ENCODE measurements at regions not wholly inside any gene's neighbourhood (a gene's known extent, or its start where the extent isn't known, plus 50 kb on each side); places are given as distances from the start of the nearest gene placed in this dataset.

- TF ChIP-seq CEBPB (IDR thresholded peaks at IDR 0.05): no peak
- no peak for TF ChIP-seq TCF12 (IDR thresholded peaks at IDR 0.05; ENCODE audit: low read depth)
- no peak for TF ChIP-seq RAD21 (IDR thresholded peaks at IDR 0.05; ENCODE audit: low read depth)
These were observed 761.8 kb upstream of the PHF14 start for GRCh38 chr7:10211861-10212260.

GRCh38 chr7:10212649-10213048 lies 761.0 kb upstream of the PHF14 start:
- TF ChIP-seq NFIC (IDR thresholded peaks at IDR 0.05): no peak
- no peak for TF ChIP-seq TEAD4 (IDR thresholded peaks at IDR 0.05)
- TF ChIP-seq, protein P1, sequence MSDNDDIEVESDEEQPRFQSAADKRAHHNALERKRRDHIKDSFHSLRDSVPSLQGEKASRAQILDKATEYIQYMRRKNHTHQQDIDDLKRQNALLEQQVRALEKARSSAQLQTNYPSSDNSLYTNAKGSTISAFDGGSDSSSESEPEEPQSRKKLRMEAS (IDR thresholded peaks at IDR 0.05): no peak
- TF ChIP-seq TAF1 (IDR thresholded peaks at IDR 0.05; ENCODE audit: low read depth): no peak
- TF ChIP-seq TCF12 (IDR thresholded peaks at IDR 0.05; ENCODE audit: low read depth): no peak
- TF ChIP-seq REST (IDR thresholded peaks at IDR 0.05; ENCODE audit: low read depth): no peak
- no peak for TF ChIP-seq ZBTB7A (IDR thresholded peaks at IDR 0.05; ENCODE audit: low read depth)
- no peak for TF ChIP-seq RAD21 (IDR thresholded peaks at IDR 0.05; ENCODE audit: low read depth)
- no peak for TF ChIP-seq EGR1 (IDR thresholded peaks at IDR 0.05)
- TF ChIP-seq FOXM1 (IDR thresholded peaks at IDR 0.05; ENCODE audit: borderline replicate concordance, low read depth): no peak
- TF ChIP-seq USF1 (IDR thresholded peaks at IDR 0.05): no peak
- TF ChIP-seq EP300 (IDR thresholded peaks at IDR 0.05; ENCODE audit: borderline replicate concordance): no peak

GRCh38 chr7:10216462-10216861 lies 757.2 kb upstream of the PHF14 start:
- TF ChIP-seq TCF12 (IDR thresholded peaks at IDR 0.05; ENCODE audit: low read depth): no peak

DNA sequence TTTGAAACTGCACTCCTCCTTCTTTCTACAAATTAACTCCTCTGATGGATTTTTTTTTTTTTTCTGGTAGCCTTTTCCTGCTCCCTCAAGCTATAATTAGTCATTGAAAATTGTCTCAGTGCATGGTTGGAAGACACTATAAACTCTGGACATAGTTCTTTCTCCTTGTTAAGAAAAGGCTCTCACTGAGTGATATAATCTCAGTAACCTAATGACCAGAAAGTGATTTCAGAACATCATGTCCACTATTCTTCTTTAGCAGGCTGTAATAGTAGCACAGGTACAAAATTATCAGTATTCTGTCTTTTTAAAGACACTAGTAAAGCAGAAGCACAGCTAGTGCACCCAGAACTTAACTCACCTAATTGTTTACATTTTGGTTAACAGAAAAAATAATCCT lies 752.6 kb upstream of the PHF14 start:
- TF ChIP-seq, protein P1 (IDR thresholded peaks at IDR 0.05): no peak
- TF ChIP-seq TAF1 (IDR thresholded peaks at IDR 0.05; ENCODE audit: low read depth): no peak
- TF ChIP-seq USF1 (IDR thresholded peaks at IDR 0.05): no peak
- no peak for TF ChIP-seq RAD21 (IDR thresholded peaks at IDR 0.05; ENCODE audit: low read depth)
- TF ChIP-seq YY1 (IDR thresholded peaks at IDR 0.05; ENCODE audit: low read depth): no peak
- no peak for TF ChIP-seq EGR1 (IDR thresholded peaks at IDR 0.05)
- no peak for TF ChIP-seq NFIC (IDR thresholded peaks at IDR 0.05)
- no peak for TF ChIP-seq CEBPB (IDR thresholded peaks at IDR 0.05)
- no peak for TF ChIP-seq TEAD4 (IDR thresholded peaks at IDR 0.05)
- no peak for TF ChIP-seq ZBTB7A (IDR thresholded peaks at IDR 0.05; ENCODE audit: low read depth)
- TF ChIP-seq FOXM1 (IDR thresholded peaks at IDR 0.05; ENCODE audit: borderline replicate concordance, low read depth): no peak
- TF ChIP-seq TCF12 (IDR thresholded peaks at IDR 0.05; ENCODE audit: low read depth): no peak
- no peak for TF ChIP-seq EP300 (IDR thresholded peaks at IDR 0.05; ENCODE audit: borderline replicate concordance)
- TF ChIP-seq REST (IDR thresholded peaks at IDR 0.05; ENCODE audit: low read depth): no peak
- no peak for TF ChIP-seq CREB1 (IDR thresholded peaks at IDR 0.05; ENCODE audit: low read depth)

DNA sequence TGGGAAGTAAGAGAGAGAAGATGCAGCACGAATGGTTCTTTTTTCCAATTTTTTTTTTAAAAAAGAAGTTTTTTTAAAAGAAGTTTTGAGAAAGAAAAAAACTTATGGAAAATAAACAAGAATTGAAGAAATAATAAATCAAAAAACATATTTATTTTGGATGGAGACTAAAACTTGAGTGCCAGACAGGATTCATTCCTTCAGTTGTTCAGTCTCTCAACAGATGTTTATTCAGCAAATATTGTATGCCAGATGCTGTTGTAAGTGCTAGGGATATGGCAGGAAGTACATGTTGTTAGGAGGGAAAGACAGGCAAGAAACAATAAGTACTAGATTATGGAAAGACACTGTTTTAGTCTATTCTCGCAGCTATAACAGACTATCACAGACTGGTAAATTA lies 750.7 kb upstream of the PHF14 start:
- TF ChIP-seq ZBTB7A (IDR thresholded peaks at IDR 0.05; ENCODE audit: low read depth) (no peak), NFIC (IDR thresholded peaks at IDR 0.05) (no peak), CREB1 (IDR thresholded peaks at IDR 0.05; ENCODE audit: low read depth) (no peak), EP300 (IDR thresholded peaks at IDR 0.05; ENCODE audit: borderline replicate concordance) (no peak), EGR1 (IDR thresholded peaks at IDR 0.05) (no peak), USF1 (IDR thresholded peaks at IDR 0.05) (no peak), RAD21 (IDR thresholded peaks at IDR 0.05; ENCODE audit: low read depth) (no peak), TEAD4 (IDR thresholded peaks at IDR 0.05) (no peak), FOXM1 (IDR thresholded peaks at IDR 0.05; ENCODE audit: borderline replicate concordance, low read depth) (no peak), REST (IDR thresholded peaks at IDR 0.05; ENCODE audit: low read depth) (no peak), TAF1 (IDR thresholded peaks at IDR 0.05; ENCODE audit: low read depth) (no peak), CEBPB (IDR thresholded peaks at IDR 0.05) (no peak), YY1 (IDR thresholded peaks at IDR 0.05; ENCODE audit: low read depth) (no peak), TCF12 (IDR thresholded peaks at IDR 0.05; ENCODE audit: low read depth) (no peak)
- TF ChIP-seq, protein P1 (IDR thresholded peaks at IDR 0.05): no peak

Measured in Ishikawa (cell line).